Vagina (tissue), 2 donors: ENCODE measurements at regions not wholly inside any gene's neighbourhood (a gene's known extent, or its start where the extent isn't known, plus 50 kb on each side); places are given as distances from the start of the nearest gene placed in this dataset.

Source experiments
- CTCF ChIP-seq, 3 experiments: fragments of 450-650 bp in 2 of 3; fragments of 200-600 bp in 1 of 3; sonication (generic) in 1 of 3; IDR thresholded peaks; one replicate each; pipeline ENCODE4 v1.5.1; 2017 to 2019; ENCODE audit warnings: antibody characterized with exemption in 3 of 3, mild to moderate bottlenecking in 2 of 3, moderate library complexity in 2 of 3
- POLR2AphosphoS5 ChIP-seq, 2 donors: sonication (generic); formaldehyde crosslinking; IDR thresholded peaks; one replicate each; pipeline ENCODE4 v1.9.0; 2017; ENCODE audit warnings: antibody characterized with exemption in 2 of 2, mild to moderate bottlenecking in 2 of 2, low read depth in 1 of 2; ENCODE audit not compliant: insufficient read depth in 1 of 2

- TF ChIP-seq CTCF (IDR thresholded peaks at IDR 0.05) (no peak), POLR2AphosphoS5 (IDR thresholded peaks at IDR 0.05; ENCODE audit: insufficient read depth in 1 of 2, low read depth in 1 of 2) (no peak)
Measured at GRCh38 chr13:111555903-111556302, 235.5 kb downstream of the TEX29 start.
